Naive B cell (primary cell): ENCODE measurements at regions not wholly inside any gene's neighbourhood (a gene's known extent, or its start where the extent isn't known, plus 50 kb on each side); places are given as distances from the start of the nearest gene placed in this dataset.

Source experiments
- ATAC-seq, 2 donors: fragments of 150-1000 bp; cut with Tn5 transposase; 2 replicates each; pipeline ENCODE4 v1.10.0; 2021; ENCODE audit warnings: low read depth in 2 of 2, mild to moderate bottlenecking in 2 of 2, moderate library complexity in 2 of 2
- DNase-seq: peaks from one replicate; pipeline ENCODE4 v3.0.0; 2022
- H3K27ac Mint-ChIP-seq, 6 donors: one replicate each; pipeline ENCODE4 v1.8.0; 2020 to 2022; ENCODE audit warnings: mild to moderate bottlenecking in 6 of 6, mixed read lengths in 6 of 6, moderate library complexity in 5 of 6, inconsistent platforms in 2 of 6
- H3K27me3 Mint-ChIP-seq, 3 donors: one replicate each; pipeline ENCODE4 v1.8.0; 2021 to 2022; ENCODE audit warnings: mixed read lengths in 3 of 3, mild to moderate bottlenecking in 1 of 3
- H3K36me3 Mint-ChIP-seq, 2 donors: one replicate each; pipeline ENCODE4 v1.8.0; 2020 to 2022; ENCODE audit warnings: mixed read lengths in 2 of 2, inconsistent platforms in 1 of 2, mild to moderate bottlenecking in 1 of 2
- H3K4me1 Mint-ChIP-seq, 3 donors: one replicate each; pipeline ENCODE4 v1.8.0; 2020 to 2022; ENCODE audit warnings: mixed read lengths in 3 of 3, inconsistent platforms in 1 of 3, mild to moderate bottlenecking in 1 of 3, moderate library complexity in 1 of 3
- H3K4me3 Mint-ChIP-seq, 8 donors: one replicate each; pipeline ENCODE4 v1.8.0; 2020 to 2022; ENCODE audit warnings: mild to moderate bottlenecking in 8 of 8, mixed read lengths in 8 of 8, moderate library complexity in 8 of 8, inconsistent platforms in 2 of 8
- H3K9me3 Mint-ChIP-seq, 7 donors: one replicate each; pipeline ENCODE4 v1.8.0; 2020 to 2022; ENCODE audit warnings: mixed read lengths in 7 of 7, mild to moderate bottlenecking in 5 of 7, inconsistent platforms in 2 of 7, moderate library complexity in 1 of 7

DNA sequence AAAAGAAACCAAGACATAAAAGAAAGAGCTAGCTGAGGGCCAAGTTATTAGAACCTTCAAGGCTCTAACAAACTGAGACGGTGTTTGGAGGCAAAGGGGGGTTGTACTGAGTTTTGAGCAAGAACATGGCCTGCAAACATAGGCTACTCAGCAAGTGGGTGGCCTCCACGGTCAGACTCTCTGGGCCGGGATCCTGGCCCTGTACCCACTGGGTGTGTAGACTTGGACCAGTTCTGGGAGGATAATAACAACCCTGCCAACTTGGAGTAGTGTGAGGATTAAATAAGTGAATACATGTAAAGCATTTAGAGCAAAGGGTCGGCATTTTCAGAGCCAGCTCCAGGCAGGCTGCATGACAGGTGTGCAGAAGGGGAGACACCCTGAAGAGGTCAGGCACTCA, 56.1 kb upstream of the TNFRSF19 start:
- no peaks in the 10 kb centered on the region for H3K4me1 Mint-ChIP-seq
- H3K27ac Mint-ChIP-seq = no peak overlapping the region
- H3K4me3 Mint-ChIP-seq = no peak overlapping the region
- ATAC-seq (no peak), DNase-seq (no peak)
- H3K27me3 Mint-ChIP-seq = peaks cover 15 to 54% (median 49%) of the 10 kb centered on the region in 3 donors
- no peaks in the 10 kb centered on the region for H3K36me3 Mint-ChIP-seq
- H3K9me3 Mint-ChIP-seq = peaks cover 0 to 1% (median 0%) of the 10 kb centered on the region in 7 donors

DNA sequence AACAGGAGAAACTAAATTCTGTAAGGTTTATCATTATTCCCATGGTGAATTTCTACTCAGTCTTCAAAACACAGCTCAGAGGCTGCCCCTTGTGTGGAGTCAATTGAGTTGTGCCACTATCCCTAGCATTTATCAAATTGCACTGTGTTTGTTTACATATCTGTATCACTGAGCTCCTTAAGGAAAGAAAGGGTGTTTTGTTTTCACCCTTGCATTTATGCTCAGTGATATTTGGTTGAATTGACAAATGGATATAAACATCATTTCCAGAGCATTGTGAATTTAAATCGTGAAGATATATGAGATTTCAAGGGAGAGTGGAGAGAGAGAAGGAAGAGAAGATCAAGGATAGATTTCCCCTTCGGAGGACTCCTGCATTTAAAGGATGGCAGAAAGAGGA, 55.1 kb upstream of the TNFRSF19 start:
- H3K9me3 Mint-ChIP-seq = peaks cover 0 to 1% (median 0%) of the 10 kb centered on the region in 7 donors
- no peaks in the 10 kb centered on the region for H3K4me1 Mint-ChIP-seq
- peaks cover 15 to 48% (median 42%) of the 10 kb centered on the region in 3 donors for H3K27me3 Mint-ChIP-seq
- ATAC-seq (no peak), DNase-seq (no peak)
- no peak overlapping the region for H3K4me3 Mint-ChIP-seq
- H3K27ac Mint-ChIP-seq = no peak overlapping the region
- no peaks in the 10 kb centered on the region for H3K36me3 Mint-ChIP-seq

DNA sequence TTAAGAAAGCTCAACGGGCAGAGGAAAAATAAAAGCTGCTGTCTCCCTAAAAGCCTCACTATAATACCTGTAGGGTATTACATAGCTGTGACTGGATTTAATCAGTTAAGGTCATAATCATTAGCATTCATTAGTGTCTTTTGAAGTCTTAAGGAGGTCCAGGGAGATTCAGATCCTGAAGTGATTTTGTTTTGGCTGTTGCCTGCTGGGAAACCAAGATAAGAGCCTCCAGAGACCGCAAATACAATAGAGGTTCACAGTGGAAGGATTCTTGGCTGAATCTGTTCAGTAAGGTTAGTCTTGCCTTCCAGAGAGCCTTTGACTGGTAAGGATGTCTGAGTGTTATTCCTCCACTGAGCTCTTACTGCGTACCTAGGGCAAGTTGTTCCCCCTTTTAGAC, 54.0 kb upstream of the TNFRSF19 start:
- no peak for DNase-seq
- ATAC-seq = no peak

DNA sequence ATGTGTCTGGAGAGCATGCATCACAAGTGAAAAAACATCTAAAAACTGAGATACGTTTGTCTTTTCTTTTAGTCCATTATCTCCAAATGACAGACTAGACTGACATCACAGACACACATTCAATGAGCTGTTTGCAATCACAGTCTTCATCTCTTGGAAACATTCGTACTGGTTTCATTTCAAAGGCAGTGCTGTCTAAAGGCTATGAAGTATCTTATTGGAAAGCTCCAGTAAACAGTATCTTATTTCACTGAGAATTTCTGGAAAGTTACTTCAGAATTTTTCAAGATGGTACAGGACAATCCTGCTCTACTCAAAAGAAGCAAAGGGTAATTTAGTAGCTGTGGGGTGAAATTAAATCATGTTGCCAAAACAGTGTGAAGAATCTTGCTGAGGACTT, 53.5 kb upstream of the TNFRSF19 start:
- Mint-ChIP-seq H3K4me1 (no peaks in the 10 kb centered on the region), H3K4me3 (no peak overlapping the region), H3K27me3 (peaks cover 15 to 55% (median 45%) of the 10 kb centered on the region in 3 donors), H3K27ac (no peak overlapping the region), H3K36me3 (no peaks in the 10 kb centered on the region), H3K9me3 (peaks cover 0 to 1% (median 0%) of the 10 kb centered on the region in 7 donors)
- DNase-seq (no peak), ATAC-seq (no peak)

More for the DNA sequence above, 54.0 kb upstream of the TNFRSF19 start:
- no peak overlapping the region for H3K4me3 Mint-ChIP-seq
- H3K4me1 Mint-ChIP-seq = no peaks in the 10 kb centered on the region
- H3K27ac Mint-ChIP-seq = no peak overlapping the region
- H3K36me3 Mint-ChIP-seq = no peaks in the 10 kb centered on the region
- H3K27me3 Mint-ChIP-seq = peaks cover 15 to 53% (median 46%) of the 10 kb centered on the region in 3 donors
- H3K9me3 Mint-ChIP-seq = peaks cover 0 to 1% (median 0%) of the 10 kb centered on the region in 7 donors

DNA sequence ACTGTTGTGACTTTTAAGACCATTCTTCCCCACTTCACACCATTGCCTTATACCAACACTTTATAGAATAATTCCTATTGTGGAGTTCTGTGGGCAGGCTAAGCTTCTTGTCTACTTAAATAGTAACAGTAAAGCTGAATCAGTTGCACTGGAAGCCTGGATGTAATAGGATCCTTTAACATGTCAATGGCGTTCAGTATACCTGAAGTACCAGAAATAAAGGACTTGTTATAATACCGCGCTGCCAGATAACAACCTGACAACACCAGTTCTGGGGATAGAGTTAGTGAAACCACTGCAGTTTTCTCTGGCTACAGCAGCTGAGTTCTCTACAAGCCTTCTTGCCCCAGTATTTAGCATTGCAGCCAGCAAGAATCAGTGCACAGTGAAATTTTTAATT, 52.0 kb upstream of the TNFRSF19 start:
- no peak for ATAC-seq
- no peak overlapping the region for H3K4me3 Mint-ChIP-seq
- H3K27ac Mint-ChIP-seq = no peak overlapping the region
- no peak for DNase-seq
- H3K4me1 Mint-ChIP-seq = no peaks in the 10 kb centered on the region
- no peaks in the 10 kb centered on the region for H3K36me3 Mint-ChIP-seq
- peaks cover 16 to 51% (median 30%) of the 10 kb centered on the region in 3 donors for H3K27me3 Mint-ChIP-seq
- no peaks in the 10 kb centered on the region for H3K9me3 Mint-ChIP-seq
